Neuronal stem cell (in vitro differentiated cells): ENCODE measurements at regions not wholly inside any gene's neighbourhood (a gene's known extent, or its start where the extent isn't known, plus 50 kb on each side); places are given as distances from the start of the nearest gene placed in this dataset.

ENCODE experiments used
- DNase-seq: peaks from one replicate; pipeline ENCODE4 v3.0.0-alpha.2; 2013; ENCODE audit warnings: low spot score
- H2AFZ ChIP-seq: one replicate; pipeline ENCODE4 v1.6.1; 2013; ENCODE audit warnings: mild to moderate bottlenecking, low read length, inconsistent platforms
- H2AK5ac ChIP-seq: 2 replicates; pipeline ENCODE4 v1.6.1; 2013; ENCODE audit warnings: low read depth, mild to moderate bottlenecking, inconsistent platforms, low read length, moderate library complexity, mixed read lengths
- H2BK120ac ChIP-seq: 2 replicates; pipeline ENCODE4 v1.6.1; 2013; ENCODE audit warnings: low read depth, mild to moderate bottlenecking, inconsistent platforms, low read length, moderate library complexity, mixed read lengths
- H2BK12ac ChIP-seq: one replicate; pipeline ENCODE4 v1.6.1; 2013; ENCODE audit warnings: low read length, inconsistent platforms
- H2BK15ac ChIP-seq: 2 replicates; pipeline ENCODE4 v1.6.1; 2013; ENCODE audit warnings: mild to moderate bottlenecking, low read length, inconsistent platforms, mixed read lengths
- H2BK5ac ChIP-seq: one replicate; pipeline ENCODE4 v1.6.1; 2013; ENCODE audit warnings: inconsistent platforms, mild to moderate bottlenecking, low read length, moderate library complexity
- H3K14ac ChIP-seq: one replicate; pipeline ENCODE4 v1.6.1; 2013; ENCODE audit warnings: low read length, inconsistent platforms
- H3K18ac ChIP-seq: 2 replicates; pipeline ENCODE4 v1.6.1; 2013; ENCODE audit warnings: low read length, inconsistent platforms
- H3K23ac ChIP-seq: 2 replicates; pipeline ENCODE4 v1.6.1; 2013; ENCODE audit warnings: low read depth, mild to moderate bottlenecking, mixed read lengths, low read length, inconsistent platforms; ENCODE audit not compliant: poor library complexity
- H3K27ac ChIP-seq: replicated peaks from 3 replicates; pipeline ENCODE4 v1.5.1; 2013; ENCODE audit warnings: low read length, inconsistent platforms
- H3K27me3 ChIP-seq, 3 experiments: 2 replicates each; pipeline ENCODE4 v1.6.1; 2013; ENCODE audit warnings: low read length in 3 of 3, mild to moderate bottlenecking in 2 of 3, inconsistent platforms in 1 of 3, low read depth in 1 of 3, mixed read lengths in 1 of 3, moderate library complexity in 1 of 3; ENCODE audit not compliant: control insufficient read depth in 3 of 3, insufficient read depth in 3 of 3
- H3K36me3 ChIP-seq, 2 donors: replicated peaks in 1 of 2; 2 replicates each; pipeline ENCODE4 v1.6.1; 2013; ENCODE audit warnings: low read length in 2 of 2; ENCODE audit not compliant: control insufficient read depth in 2 of 2, insufficient read depth in 2 of 2
- H3K4ac ChIP-seq: 2 replicates; pipeline ENCODE4 v1.6.1; 2013; ENCODE audit warnings: inconsistent platforms, mild to moderate bottlenecking, low read length, moderate library complexity
- H3K4me1 ChIP-seq, 2 donors: 1 replicate in 1 of 2; 2 replicates in 1 of 2; pipeline ENCODE4 v1.6.1; 2013; ENCODE audit warnings: low read length in 2 of 2, low read depth in 1 of 2; ENCODE audit not compliant: control insufficient read depth in 2 of 2, insufficient read depth in 1 of 2
- H3K4me2 ChIP-seq: one replicate; pipeline ENCODE4 v1.6.1; 2013; ENCODE audit warnings: mild to moderate bottlenecking, low read length, inconsistent platforms; ENCODE audit not compliant: insufficient read depth, poor library complexity, severe bottlenecking
- H3K4me3 ChIP-seq, 2 donors: 2 replicates each; pipeline ENCODE4 v1.5.1; 2013; ENCODE audit warnings: low read length in 2 of 2, mild to moderate bottlenecking in 2 of 2, inconsistent platforms in 1 of 2, moderate library complexity in 1 of 2
- H3K79me1 ChIP-seq: one replicate; pipeline ENCODE4 v1.6.1; 2013; ENCODE audit warnings: low read depth, mild to moderate bottlenecking, inconsistent platforms, low read length, moderate library complexity
- H3K9ac ChIP-seq: one replicate; pipeline ENCODE4 v1.6.1; 2013; ENCODE audit warnings: mild to moderate bottlenecking, low read depth, low read length, inconsistent platforms; ENCODE audit not compliant: poor library complexity
- H3K9me3 ChIP-seq, 2 donors: replicated peaks in 1 of 2; 2 replicates each; pipeline versions ENCODE3 to v1.6.1; 2013; ENCODE audit warnings: low read length in 2 of 2, mild to moderate bottlenecking in 2 of 2, inconsistent platforms in 1 of 2, low read depth in 1 of 2, mixed read lengths in 1 of 2, moderate library complexity in 1 of 2; ENCODE audit not compliant: control insufficient read depth in 2 of 2, insufficient read depth in 1 of 2
- H4K8ac ChIP-seq: one replicate; pipeline ENCODE4 v1.6.1; 2013; ENCODE audit warnings: low read depth, mild to moderate bottlenecking, inconsistent platforms, low read length, moderate library complexity
- H4K91ac ChIP-seq: one replicate; pipeline ENCODE4 v1.6.1; 2013; ENCODE audit warnings: low read length, low read depth, mild to moderate bottlenecking, inconsistent platforms; ENCODE audit not compliant: poor library complexity
- WGBS, 2 donors: extraction: QIAGEN DNeasy Blood & Tissue Kit; methylation state at CpG; one replicate each; pipeline ENCODE4 v1.1.7; 2013; ENCODE audit warnings: missing lambda C conversion rate in 2 of 2, mixed read lengths in 1 of 2; ENCODE audit not compliant: insufficient read length in 2 of 2, insufficient replicate concordance in 1 of 2; ENCODE audit errors: extremely low coverage in 2 of 2; 5-methylcytosine and 5-hydroxymethylcytosine counted together

GRCh38 chr3:67083277-67083676 lies 85.2 kb downstream of the KBTBD8 start:
- Histone ChIP-seq H2AFZ (peak overlapping the region; percentile 57), H3K36me3 (no peaks in the 10 kb centered on the region), H4K8ac (no peak overlapping the region), H2BK12ac (no peak overlapping the region), H2BK5ac (no peak overlapping the region), H3K4me1 (peaks cover 0 to 4% of the 10 kb centered on the region in 2 donors), H3K4me3 (no peak overlapping the region), H3K18ac (no peak overlapping the region), H2BK15ac (no peak overlapping the region), H3K27ac (no peak overlapping the region), H3K9ac (no peak overlapping the region), H2AK5ac (no peak overlapping the region), H3K4ac (no peak overlapping the region), H3K9me3 (peaks cover 0 to 16% of the 10 kb centered on the region in 2 donors), H3K27me3 (no peaks in the 10 kb centered on the region), H4K91ac (no peak overlapping the region), H3K79me1 (no peaks in the 10 kb centered on the region), H3K23ac (no peak overlapping the region), H3K4me2 (no peak overlapping the region), H3K14ac (no peak overlapping the region), H2BK120ac (no peak overlapping the region)
- no peak for DNase-seq
- WGBS, 2 donors: no CpG with 5 or more reads among the region's 1 CpG

- no peak for DNase-seq
- Histone ChIP-seq H3K4me3 (no peak overlapping the region), H3K23ac (no peak overlapping the region), H2AK5ac (no peak overlapping the region), H3K4ac (no peak overlapping the region), H3K14ac (no peak overlapping the region), H4K8ac (no peak overlapping the region), H2BK5ac (no peak overlapping the region), H3K9me3 (peaks cover 0 to 21% of the 10 kb centered on the region in 2 donors), H2BK120ac (no peak overlapping the region), H3K27ac (no peak overlapping the region), H3K79me1 (no peaks in the 10 kb centered on the region), H2AFZ (no peak overlapping the region), H3K4me1 (peaks cover 0 to 5% of the 10 kb centered on the region in 2 donors), H3K4me2 (no peak overlapping the region), H3K18ac (no peak overlapping the region), H3K27me3 (no peaks in the 10 kb centered on the region), H3K9ac (no peak overlapping the region), H4K91ac (no peak overlapping the region), H2BK15ac (no peak overlapping the region), H2BK12ac (no peak overlapping the region), H3K36me3 (no peaks in the 10 kb centered on the region)
- WGBS, 2 donors: no CpG with 5 or more reads among the region's 1 CpG
Observed at GRCh38 chr3:67087788-67088187, 89.7 kb downstream of the KBTBD8 start.

- DNase-seq: no peak
- Histone ChIP-seq H3K36me3 (no peaks in the 10 kb centered on the region), H2AFZ (peak overlapping the region; percentile 64), H3K27ac (no peak overlapping the region), H2BK12ac (no peak overlapping the region), H2BK5ac (no peak overlapping the region), H2AK5ac (no peak overlapping the region), H3K4me2 (no peak overlapping the region), H2BK15ac (no peak overlapping the region), H3K27me3 (no peaks in the 10 kb centered on the region), H4K8ac (no peak overlapping the region), H3K4me1 (peaks cover 0 to 5% of the 10 kb centered on the region in 2 donors), H3K14ac (no peak overlapping the region), H3K18ac (no peak overlapping the region), H2BK120ac (no peak overlapping the region), H3K79me1 (no peaks in the 10 kb centered on the region), H3K9ac (no peak overlapping the region), H3K9me3 (peaks cover 0 to 11% of the 10 kb centered on the region in 2 donors), H3K4me3 (no peak overlapping the region), H3K4ac (no peak overlapping the region), H3K23ac (no peak overlapping the region), H4K91ac (no peak overlapping the region)
Observed at GRCh38 chr3:67090474-67090873, 92.4 kb downstream of the KBTBD8 start.

- no CpG with 5 or more reads among the region's 1 CpG for WGBS, 2 donors
- Histone ChIP-seq H3K18ac (no peak overlapping the region), H3K9me3 (peaks cover 0 to 5% of the 10 kb centered on the region in 2 donors)
Observed at GRCh38 chr3:67093305-67093704, 95.2 kb downstream of the KBTBD8 start.

More at GRCh38 chr3:67093305-67093704, 95.2 kb downstream of the KBTBD8 start:
- Histone ChIP-seq H2BK120ac (no peak overlapping the region), H2AK5ac (no peak overlapping the region), H2BK15ac (no peak overlapping the region), H3K23ac (no peak overlapping the region), H3K36me3 (no peaks in the 10 kb centered on the region), H3K27ac (no peak overlapping the region), H3K14ac (no peak overlapping the region), H3K4me3 (no peak overlapping the region), H3K4me2 (peak overlapping the region; percentile 3), H3K27me3 (no peaks in the 10 kb centered on the region), H3K79me1 (no peaks in the 10 kb centered on the region), H2AFZ (no peak overlapping the region), H3K4me1 (peaks cover 0 to 5% of the 10 kb centered on the region in 2 donors), H2BK5ac (no peak overlapping the region), H3K4ac (no peak overlapping the region), H2BK12ac (no peak overlapping the region), H4K8ac (no peak overlapping the region), H3K9ac (no peak overlapping the region), H4K91ac (no peak overlapping the region)
- DNase-seq: no peak
